DND-41 (cell line): ENCODE measurements at regions not wholly inside any gene's neighbourhood (a gene's known extent, or its start where the extent isn't known, plus 50 kb on each side); places are given as distances from the start of the nearest gene placed in this dataset.
A peak's percentile ranks its signal among the peaks of the same experiment; 100 is the strongest.

Experiments used
- ATAC-seq: fragments of 200-7000 bp; cut with Tn5 transposase; 3 replicates; pipeline ENCODE4 v1.9.1; 2021; ENCODE audit warnings: low read depth; ENCODE audit not compliant: insufficient read depth
- DNase-seq: peaks from one replicate; pipeline ENCODE4 v3.0.0-alpha.2; 2020
- H2AFZ ChIP-seq: 2 replicates; pipeline ENCODE4 v1.6.0; 2012; ENCODE audit warnings: low read depth, low read length
- H3K27ac ChIP-seq: 2 replicates; pipeline ENCODE4 v1.5.1; 2012; ENCODE audit warnings: low read length, inconsistent platforms
- H3K27me3 ChIP-seq: fragments of 200-600 bp; sonication (generic); 2 replicates; pipeline ENCODE4 v1.6.0; 2012; ENCODE audit warnings: low read length, mild to moderate bottlenecking, inconsistent platforms; ENCODE audit not compliant: insufficient read depth, poor library complexity
- H3K36me3 ChIP-seq: 2 replicates; pipeline ENCODE4 v1.5.1; 2012; ENCODE audit warnings: low read length, inconsistent platforms; ENCODE audit not compliant: insufficient read depth
- H3K4me1 ChIP-seq: 2 replicates; pipeline ENCODE4 v1.5.1; 2012; ENCODE audit warnings: mild to moderate bottlenecking, low read length; ENCODE audit not compliant: insufficient read depth
- H3K4me2 ChIP-seq: 2 replicates; pipeline ENCODE4 v1.6.0; 2012; ENCODE audit warnings: mild to moderate bottlenecking, moderate library complexity, low read length, inconsistent platforms; ENCODE audit not compliant: insufficient read depth
- H3K4me3 ChIP-seq, 2 experiments: fragments of 200-600 bp in 1 of 2; shearing (Covaris generic) in 1 of 2; 2 replicates each; pipeline ENCODE4 v1.5.1; 2012 to 2016; ENCODE audit warnings: inconsistent platforms in 2 of 2, low read length in 2 of 2, mild to moderate bottlenecking in 2 of 2, low read depth in 1 of 2, moderate library complexity in 1 of 2
- H3K79me2 ChIP-seq: 2 replicates; pipeline ENCODE4 v1.6.0; 2012; ENCODE audit warnings: low read length, inconsistent platforms; ENCODE audit not compliant: insufficient read depth
- H3K9ac ChIP-seq: 2 replicates; pipeline ENCODE4 v1.6.0; 2012; ENCODE audit warnings: low read depth, mild to moderate bottlenecking, inconsistent platforms, low read length, moderate library complexity
- H3K9me3 ChIP-seq: 2 replicates; pipeline ENCODE4 v1.5.1; 2012; ENCODE audit warnings: low read length, moderate library complexity, mild to moderate bottlenecking, inconsistent platforms; ENCODE audit not compliant: insufficient read depth, severe bottlenecking
- H4K20me1 ChIP-seq: 2 replicates; pipeline ENCODE4 v1.6.0; 2012; ENCODE audit warnings: low read length; ENCODE audit not compliant: insufficient read depth
- CTCF ChIP-seq: IDR thresholded peaks from 2 replicates; pipeline ENCODE4 v1.5.1; 2012; ENCODE audit warnings: borderline replicate concordance, low read length, moderate library complexity, mild to moderate bottlenecking; ENCODE audit not compliant: poor library complexity, severe bottlenecking; ENCODE audit errors: extremely low read depth
- EZH2 ChIP-seq: IDR thresholded peaks from 3 replicates; pipeline ENCODE4 v1.6.1; 2012; ENCODE audit warnings: borderline replicate concordance, low read depth, mild to moderate bottlenecking, moderate library complexity, low read length, inconsistent platforms; ENCODE audit not compliant: severe bottlenecking

DNA sequence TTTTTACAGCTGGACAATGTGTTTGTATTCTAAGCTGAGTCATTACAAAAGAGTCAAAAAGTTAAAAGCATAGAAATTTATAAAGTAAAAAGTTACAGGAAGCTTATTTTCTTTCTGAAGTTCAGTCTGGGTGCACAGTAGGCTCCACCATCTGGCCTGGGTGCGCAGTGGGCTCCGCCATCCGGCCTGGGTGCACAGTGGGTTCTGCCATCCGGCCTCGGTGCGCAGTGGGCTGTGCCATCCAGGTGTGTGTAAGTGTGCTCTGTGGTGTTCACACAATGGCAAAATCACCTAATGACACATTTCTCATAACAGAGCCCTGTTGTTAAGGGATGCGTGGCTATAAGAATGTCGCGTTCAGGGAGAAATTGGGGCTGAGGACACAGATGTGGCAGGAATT lies 195.5 kb downstream of the ANKRD30B start:
- H2AFZ ChIP-seq, result no peak overlapping the region
- H3K79me2 ChIP-seq, result no peaks in the 10 kb centered on the region
- DNase-seq, result no peak
- H4K20me1 ChIP-seq, result no peaks in the 10 kb centered on the region
- H3K9me3 ChIP-seq, result no peaks in the 10 kb centered on the region
- H3K27me3 ChIP-seq, result no peaks in the 10 kb centered on the region
- no peak overlapping the region for H3K4me3 ChIP-seq
- TF ChIP-seq EZH2 (no peak), CTCF (no peak)
- no peaks in the 10 kb centered on the region for H3K4me1 ChIP-seq
- ATAC-seq, result no peak
- H3K9ac ChIP-seq, result no peak overlapping the region
- H3K36me3 ChIP-seq, result no peaks in the 10 kb centered on the region
- H3K27ac ChIP-seq, result no peak overlapping the region
- H3K4me2 ChIP-seq, result no peak overlapping the region

DNA sequence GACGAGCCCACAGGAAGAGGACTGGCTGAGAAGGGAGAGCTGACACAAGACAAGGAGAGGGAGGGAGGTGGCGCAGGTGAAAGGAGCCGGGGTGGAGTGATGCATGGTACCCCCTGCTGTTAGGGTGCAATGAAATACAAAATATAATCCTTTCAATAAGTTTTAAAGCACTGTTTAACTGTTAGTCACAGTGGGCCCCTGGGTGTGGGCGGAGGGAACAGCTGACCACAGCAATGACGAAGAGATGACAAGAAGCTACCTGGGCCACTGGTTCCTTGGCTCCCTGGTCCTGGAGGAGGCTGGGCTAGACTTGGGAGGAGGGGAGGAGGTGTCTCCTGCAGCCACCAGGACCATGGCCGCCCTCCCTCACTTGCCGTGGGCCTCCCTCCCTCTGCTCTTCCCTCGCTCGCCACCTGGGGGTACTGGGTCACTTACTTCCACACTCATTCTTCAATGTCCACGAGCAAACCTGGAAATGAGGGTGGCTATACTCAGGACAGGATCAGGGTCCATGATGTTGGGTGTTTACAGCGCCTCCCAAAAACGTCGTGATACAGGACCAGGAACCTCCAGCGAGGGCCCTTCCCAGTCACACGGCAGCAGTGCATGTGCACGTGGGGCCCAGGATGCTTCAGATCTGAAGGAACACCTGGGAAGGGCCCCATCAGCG lies 196.1 kb downstream of the ANKRD30B start:
- Histone ChIP-seq H4K20me1 (no peaks in the 10 kb centered on the region), H3K9me3 (no peaks in the 10 kb centered on the region), H3K79me2 (no peaks in the 10 kb centered on the region), H3K36me3 (no peaks in the 10 kb centered on the region), H3K4me3 (no peak overlapping the region), H3K27ac (no peak overlapping the region), H3K4me1 (no peaks in the 10 kb centered on the region), H3K4me2 (no peak overlapping the region), H2AFZ (no peak overlapping the region), H3K9ac (no peak overlapping the region), H3K27me3 (no peaks in the 10 kb centered on the region)
- DNase-seq (no peak), ATAC-seq (no peak)
- TF ChIP-seq EZH2 (no peak), CTCF (peak; percentile 6)

DNA sequence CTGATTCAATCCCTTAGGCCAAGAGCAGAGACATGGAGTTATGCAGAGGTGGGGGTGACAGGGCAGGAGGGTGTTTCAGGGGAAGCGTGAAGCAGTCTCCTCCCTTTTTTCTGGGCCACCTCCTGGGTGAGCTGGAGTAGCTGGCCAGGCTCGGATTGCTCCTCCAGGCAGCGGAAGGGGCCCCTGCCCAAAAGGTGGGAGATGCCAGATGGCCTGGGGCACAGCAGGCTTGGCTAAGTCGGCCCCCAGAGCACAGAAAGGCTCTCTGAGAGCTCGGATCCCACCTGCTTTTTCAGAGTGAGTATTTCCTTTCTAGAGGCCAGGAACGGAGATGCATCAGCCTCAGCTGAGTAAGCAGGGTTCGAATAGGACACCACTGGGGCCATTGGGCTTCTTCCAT lies 196.9 kb downstream of the ANKRD30B start:
- TF ChIP-seq EZH2 (no peak), CTCF (no peak)
- no peak overlapping the region for H3K4me3 ChIP-seq
- no peaks in the 10 kb centered on the region for H4K20me1 ChIP-seq
- H3K9ac ChIP-seq, result no peak overlapping the region
- no peaks in the 10 kb centered on the region for H3K36me3 ChIP-seq
- DNase-seq (no peak), ATAC-seq (no peak)
- no peak overlapping the region for H3K27ac ChIP-seq
- H3K4me1 ChIP-seq, result no peaks in the 10 kb centered on the region
- H3K27me3 ChIP-seq, result no peaks in the 10 kb centered on the region
- H3K4me2 ChIP-seq, result no peak overlapping the region
- no peaks in the 10 kb centered on the region for H3K79me2 ChIP-seq
- no peaks in the 10 kb centered on the region for H3K9me3 ChIP-seq
- H2AFZ ChIP-seq, result no peak overlapping the region

- no peak for TF ChIP-seq CTCF
- no peak for TF ChIP-seq EZH2
- Histone ChIP-seq H4K20me1 (no peaks in the 10 kb centered on the region), H3K36me3 (no peaks in the 10 kb centered on the region), H3K9ac (no peak overlapping the region), H2AFZ (no peak overlapping the region), H3K27me3 (no peaks in the 10 kb centered on the region), H3K4me2 (no peak overlapping the region), H3K4me3 (no peak overlapping the region), H3K9me3 (no peaks in the 10 kb centered on the region), H3K27ac (no peak overlapping the region), H3K4me1 (no peaks in the 10 kb centered on the region), H3K79me2 (no peaks in the 10 kb centered on the region)
- no peak for DNase-seq
- no peak for ATAC-seq
These were observed 197.3 kb downstream of the ANKRD30B start for GRCh38 chr18:14945286-14945685.
